CD14-positive monocyte (primary cell): ENCODE measurements at regions not wholly inside any gene's neighbourhood (a gene's known extent, or its start where the extent isn't known, plus 50 kb on each side); places are given as distances from the start of the nearest gene placed in this dataset.

ENCODE experiments used
- DNase-seq, 3 donors: peaks; one replicate each; pipeline ENCODE4 v3.0.0-alpha.2; 2011 to 2022
- H2AFZ ChIP-seq: 2 replicates; pipeline ENCODE4 v1.6.0; 2012; ENCODE audit warnings: mild to moderate bottlenecking, low read depth, low read length, inconsistent platforms; ENCODE audit not compliant: insufficient read depth, poor library complexity, severe bottlenecking
- H3K27ac ChIP-seq, 2 donors: 1 replicate in 1 of 2; 2 replicates in 1 of 2; pipeline ENCODE4 v1.5.1; 2012 to 2013; ENCODE audit warnings: low read length in 2 of 2, control low read depth in 1 of 2, inconsistent platforms in 1 of 2, low read depth in 1 of 2, mild to moderate bottlenecking in 1 of 2
- H3K27me3 ChIP-seq, 2 donors: one replicate each; pipeline versions ENCODE4 v1.6.0 to v1.6.1; 2011 to 2013; ENCODE audit warnings: low read length in 2 of 2; ENCODE audit not compliant: control insufficient read depth in 2 of 2, insufficient read depth in 2 of 2
- H3K36me3 ChIP-seq, 2 donors: replicated peaks in 1 of 2; 1 replicate in 1 of 2; 2 replicates in 1 of 2; pipeline versions ENCODE4 v1.5.1 to v1.6.1; 2012 to 2013; ENCODE audit warnings: low read length in 2 of 2, control low read depth in 1 of 2, inconsistent platforms in 1 of 2, mild to moderate bottlenecking in 1 of 2; ENCODE audit not compliant: insufficient read depth in 2 of 2, control insufficient read depth in 1 of 2
- H3K4me1 ChIP-seq, 2 donors: 1 replicate in 1 of 2; 2 replicates in 1 of 2; pipeline versions ENCODE4 v1.5.1 to v1.6.1; 2012 to 2013; ENCODE audit warnings: low read length in 2 of 2, control low read depth in 1 of 2, inconsistent platforms in 1 of 2, mild to moderate bottlenecking in 1 of 2, moderate library complexity in 1 of 2; ENCODE audit not compliant: insufficient read depth in 2 of 2, control insufficient read depth in 1 of 2
- H3K4me2 ChIP-seq: replicated peaks from 2 replicates; pipeline ENCODE3; 2012; ENCODE audit warnings: low read length, moderate library complexity, mild to moderate bottlenecking; ENCODE audit not compliant: poor library complexity, severe bottlenecking; ENCODE audit errors: extremely low read depth
- H3K4me3 ChIP-seq, 3 experiments: fragments of 200-600 bp in 1 of 3; sonication (generic) in 1 of 3; replicated peaks in 1 of 3; 1 replicate in 2 of 3; 2 replicates in 1 of 3; pipeline ENCODE4 v1.5.1; 2011 to 2013; ENCODE audit warnings: low read length in 3 of 3, mild to moderate bottlenecking in 3 of 3, control low read depth in 2 of 3, low read depth in 2 of 3, inconsistent platforms in 1 of 3, moderate library complexity in 1 of 3
- H3K79me2 ChIP-seq: 2 replicates; pipeline ENCODE4 v1.6.0; 2012; ENCODE audit warnings: mild to moderate bottlenecking, control low read depth, inconsistent platforms, low read length, moderate library complexity; ENCODE audit not compliant: insufficient read depth
- H3K9ac ChIP-seq: 2 replicates; pipeline ENCODE4 v1.6.0; 2017; ENCODE audit warnings: low read length, mild to moderate bottlenecking; ENCODE audit not compliant: insufficient read depth, poor library complexity, severe bottlenecking
- H3K9me3 ChIP-seq, 2 donors: replicated peaks in 1 of 2; 1 replicate in 1 of 2; 2 replicates in 1 of 2; pipeline versions ENCODE4 v1.5.1 to v1.6.1; 2012 to 2013; ENCODE audit warnings: low read length in 2 of 2, control low read depth in 1 of 2; ENCODE audit not compliant: control insufficient read depth in 1 of 2, insufficient read depth in 1 of 2
- H4K20me1 ChIP-seq: 2 replicates; pipeline ENCODE4 v1.6.0; 2012; ENCODE audit warnings: mild to moderate bottlenecking, low read length, control low read depth, moderate library complexity; ENCODE audit not compliant: insufficient read depth
- H3K27ac Mint-ChIP-seq, 7 donors: one replicate each; pipeline ENCODE4 v1.8.0; 2020; ENCODE audit warnings: mild to moderate bottlenecking in 7 of 7, mixed read lengths in 7 of 7, moderate library complexity in 6 of 7, inconsistent platforms in 2 of 7
- H3K27me3 Mint-ChIP-seq, 3 donors: one replicate each; pipeline ENCODE4 v1.8.0; 2021 to 2022; ENCODE audit warnings: low read depth in 3 of 3, mild to moderate bottlenecking in 3 of 3, mixed read lengths in 3 of 3, moderate library complexity in 3 of 3, inconsistent platforms in 1 of 3
- H3K36me3 Mint-ChIP-seq, 2 donors: one replicate each; pipeline ENCODE4 v1.8.0; 2020; ENCODE audit warnings: mixed read lengths in 2 of 2, inconsistent platforms in 1 of 2, mild to moderate bottlenecking in 1 of 2
- H3K4me1 Mint-ChIP-seq: one replicate; pipeline ENCODE4 v1.8.0; 2020; ENCODE audit warnings: mild to moderate bottlenecking, mixed read lengths
- H3K4me3 Mint-ChIP-seq, 2 donors: one replicate each; pipeline ENCODE4 v1.8.0; 2020; ENCODE audit warnings: mild to moderate bottlenecking in 2 of 2, mixed read lengths in 2 of 2, moderate library complexity in 1 of 2
- H3K9me3 Mint-ChIP-seq, 7 donors: one replicate each; pipeline ENCODE4 v1.8.0; 2020 to 2022; ENCODE audit warnings: mixed read lengths in 7 of 7, mild to moderate bottlenecking in 6 of 7, moderate library complexity in 6 of 7, inconsistent platforms in 2 of 7
- CTCF ChIP-seq: fragments of 200-600 bp; IDR thresholded peaks from one replicate; pipeline ENCODE4 v1.8.0; 2022; ENCODE audit warnings: antibody characterized with exemption, mild to moderate bottlenecking
- WGBS: methylation state at CpG from one replicate; pipeline ENCODE4 v1.1.5; 2013; ENCODE audit warnings: missing lambda C conversion rate; ENCODE audit not compliant: insufficient coverage; 5-methylcytosine and 5-hydroxymethylcytosine counted together
- intact Hi-C, 2 donors: fragments of 100-400 bp; cut with micrococcal nuclease; formaldehyde crosslinking; loops; one replicate each; pipeline versions ENCODE4 v1.15.0 to v1.15.1; 2023

- H3K4me1 ChIP-seq = no peaks in the 10 kb centered on the region
- WGBS = 94% methylated on average over 16 of the region's 16 CpGs
- no peak for DNase-seq
Measured at GRCh38 chr2:236823041-236823629, 253.5 kb downstream of the ACKR3 start.

GRCh38 chr2:236823963-236824362, 254.3 kb downstream of the ACKR3 start:
- no peaks in the 10 kb centered on the region for H3K36me3 ChIP-seq
- no peaks in the 10 kb centered on the region for H3K79me2 ChIP-seq
- Mint-ChIP-seq H3K4me1 (no peaks in the 10 kb centered on the region), H3K9me3 (peaks cover 12 to 23% (median 20%) of the 10 kb centered on the region in 7 donors), H3K36me3 (no peaks in the 10 kb centered on the region), H3K27me3 (peaks cover 17 to 20% (median 18%) of the 10 kb centered on the region in 3 donors), H3K27ac (no peak overlapping the region), H3K4me3 (no peak overlapping the region)
- WGBS = 100% methylated on average over 1 of the region's 4 CpGs
- no peak for TF ChIP-seq CTCF
- H3K27me3 ChIP-seq = peaks cover 7 to 8% of the 10 kb centered on the region in 2 donors
- H3K4me2 ChIP-seq = no peak overlapping the region
- H3K9ac ChIP-seq = no peak overlapping the region
- H2AFZ ChIP-seq = no peak overlapping the region
- H3K4me3 ChIP-seq = no peak overlapping the region
- no peaks in the 10 kb centered on the region for H3K4me1 ChIP-seq
- peaks cover 13 to 15% of the 10 kb centered on the region in 2 donors for H3K9me3 ChIP-seq
- H3K27ac ChIP-seq = no peak overlapping the region
- intact Hi-C loops = no loop called here
- no peaks in the 10 kb centered on the region for H4K20me1 ChIP-seq
- DNase-seq = no peak

More at GRCh38 chr2:236823041-236823629, 253.5 kb downstream of the ACKR3 start:
- H3K36me3 ChIP-seq = no peaks in the 10 kb centered on the region
- no peaks in the 10 kb centered on the region for H4K20me1 ChIP-seq
- Mint-ChIP-seq H3K9me3 (peaks cover 12 to 23% (median 20%) of the 10 kb centered on the region in 7 donors), H3K4me3 (no peak overlapping the region), H3K36me3 (no peaks in the 10 kb centered on the region), H3K4me1 (no peaks in the 10 kb centered on the region), H3K27ac (no peak overlapping the region), H3K27me3 (peaks cover 17 to 26% (median 20%) of the 10 kb centered on the region in 3 donors)
- H2AFZ ChIP-seq = no peak overlapping the region
- intact Hi-C loops = no loop called here
- H3K79me2 ChIP-seq = no peaks in the 10 kb centered on the region
- no peak overlapping the region for H3K27ac ChIP-seq
- peaks cover 13 to 15% of the 10 kb centered on the region in 2 donors for H3K9me3 ChIP-seq
- no peak for TF ChIP-seq CTCF
- H3K4me2 ChIP-seq = no peak overlapping the region
- H3K27me3 ChIP-seq = peaks cover 0 to 9% of the 10 kb centered on the region in 2 donors
- H3K4me3 ChIP-seq = no peak overlapping the region
- H3K9ac ChIP-seq = no peak overlapping the region
